Loucy (cell line): ENCODE measurements at regions not wholly inside any gene's neighbourhood (a gene's known extent, or its start where the extent isn't known, plus 50 kb on each side); places are given as distances from the start of the nearest gene placed in this dataset.

ENCODE experiments used
- EZH2phosphoT487 ChIP-seq: fragments of 200-600 bp; IDR thresholded peaks from 2 replicates; pipeline ENCODE4 v1.6.1; 2018; ENCODE audit warnings: antibody characterized with exemption, mild to moderate bottlenecking, moderate library complexity, borderline replicate concordance
- TF ChIP-seq, protein P1 (sequence below): fragments of 200-600 bp; sonication (generic); conservative IDR thresholded peaks from 2 replicates; pipeline ENCODE4 v1.5.1; 2014; ENCODE audit warnings: mild to moderate bottlenecking, antibody characterized with exemption, low read length

DNA sequence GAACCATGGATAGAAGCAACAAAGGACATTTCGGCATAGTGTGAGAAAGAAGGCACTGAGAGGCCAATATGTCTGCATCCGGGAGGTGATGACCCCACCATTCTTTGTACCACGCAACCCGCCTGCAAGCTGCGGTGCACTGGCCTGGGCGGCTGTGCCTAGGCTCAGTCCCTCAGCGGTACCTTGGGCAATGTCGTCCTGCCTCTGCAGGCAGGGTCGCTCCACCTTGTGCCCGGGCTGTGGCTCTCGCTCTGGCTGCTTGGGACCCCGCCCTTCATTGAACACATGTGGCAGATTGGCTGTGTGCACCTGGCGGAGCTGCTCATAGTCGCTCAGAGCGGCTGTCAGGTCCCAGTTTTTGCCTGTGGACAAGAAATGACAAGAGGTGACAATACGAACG, 243.2 kb downstream of the KLF13 start:
- TF ChIP-seq, protein P1, sequence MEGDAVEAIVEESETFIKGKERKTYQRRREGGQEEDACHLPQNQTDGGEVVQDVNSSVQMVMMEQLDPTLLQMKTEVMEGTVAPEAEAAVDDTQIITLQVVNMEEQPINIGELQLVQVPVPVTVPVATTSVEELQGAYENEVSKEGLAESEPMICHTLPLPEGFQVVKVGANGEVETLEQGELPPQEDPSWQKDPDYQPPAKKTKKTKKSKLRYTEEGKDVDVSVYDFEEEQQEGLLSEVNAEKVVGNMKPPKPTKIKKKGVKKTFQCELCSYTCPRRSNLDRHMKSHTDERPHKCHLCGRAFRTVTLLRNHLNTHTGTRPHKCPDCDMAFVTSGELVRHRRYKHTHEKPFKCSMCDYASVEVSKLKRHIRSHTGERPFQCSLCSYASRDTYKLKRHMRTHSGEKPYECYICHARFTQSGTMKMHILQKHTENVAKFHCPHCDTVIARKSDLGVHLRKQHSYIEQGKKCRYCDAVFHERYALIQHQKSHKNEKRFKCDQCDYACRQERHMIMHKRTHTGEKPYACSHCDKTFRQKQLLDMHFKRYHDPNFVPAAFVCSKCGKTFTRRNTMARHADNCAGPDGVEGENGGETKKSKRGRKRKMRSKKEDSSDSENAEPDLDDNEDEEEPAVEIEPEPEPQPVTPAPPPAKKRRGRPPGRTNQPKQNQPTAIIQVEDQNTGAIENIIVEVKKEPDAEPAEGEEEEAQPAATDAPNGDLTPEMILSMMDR: no peak
- no peak for TF ChIP-seq EZH2phosphoT487
